Midbrain (tissue), 1 donor: ENCODE measurements at regions not wholly inside any gene's neighbourhood (a gene's known extent, or its start where the extent isn't known, plus 50 kb on each side); places are given as distances from the start of the nearest gene placed in this dataset.

Experiments
- DNase-seq: peaks from one replicate; lab custom pipeline; 2025; lab: John Stamatoyannopoulos, UW

GRCh38 chr1:87615491-87615890 lies 286.8 kb downstream of the LMO4 start:
- DNase-seq = no peak

GRCh38 chr1:87615901-87616300 lies 287.2 kb downstream of the LMO4 start:
- no peak for DNase-seq

DNA sequence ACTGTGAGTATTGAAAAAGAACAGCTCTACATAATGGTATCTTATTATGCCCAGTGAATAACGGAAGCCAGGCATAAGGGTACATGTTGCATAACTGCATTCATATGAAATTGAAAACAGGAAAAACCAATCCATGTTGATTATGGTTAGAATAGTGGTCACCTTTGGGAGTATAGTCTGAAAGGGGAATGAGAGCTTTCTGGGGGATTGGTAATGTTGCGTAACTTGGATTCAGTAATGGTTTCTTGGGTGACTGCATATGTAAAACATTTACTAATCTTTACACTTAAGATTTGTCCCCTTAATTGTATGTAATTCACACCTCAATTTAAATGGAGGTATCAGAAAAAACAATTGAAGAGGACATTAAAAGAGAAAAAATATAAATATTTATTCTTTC lies 292.1 kb downstream of the LMO4 start:
- no peak for DNase-seq

- DNase-seq = no peak
Observed at GRCh38 chr1:87629673-87630072, 301.0 kb downstream of the LMO4 start.

DNA sequence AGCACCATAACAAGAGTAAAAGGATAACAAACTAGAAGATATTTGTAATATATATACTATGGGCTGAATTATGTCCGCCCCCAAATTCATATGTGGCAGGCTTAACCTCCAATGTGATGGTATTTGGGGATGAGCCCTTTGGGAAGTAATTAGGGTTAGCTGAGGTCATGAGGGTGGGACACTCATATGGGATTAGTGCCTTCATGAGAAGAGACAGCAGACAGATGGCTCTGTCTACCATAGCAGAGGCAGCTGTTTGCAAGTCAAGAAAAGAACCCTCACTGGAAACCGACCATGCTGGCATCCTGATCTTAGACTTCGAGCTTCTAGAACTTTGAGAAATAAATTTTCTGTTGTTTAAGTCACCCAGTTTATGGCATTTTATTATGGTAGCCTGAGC lies 303.6 kb downstream of the LMO4 start:
- DNase-seq = no peak

- DNase-seq = no peak
Observed at GRCh38 chr1:87636198-87636892, 307.7 kb downstream of the LMO4 start.

GRCh38 chr1:87638636-87639035 lies 310.0 kb downstream of the LMO4 start:
- no peak for DNase-seq

DNA sequence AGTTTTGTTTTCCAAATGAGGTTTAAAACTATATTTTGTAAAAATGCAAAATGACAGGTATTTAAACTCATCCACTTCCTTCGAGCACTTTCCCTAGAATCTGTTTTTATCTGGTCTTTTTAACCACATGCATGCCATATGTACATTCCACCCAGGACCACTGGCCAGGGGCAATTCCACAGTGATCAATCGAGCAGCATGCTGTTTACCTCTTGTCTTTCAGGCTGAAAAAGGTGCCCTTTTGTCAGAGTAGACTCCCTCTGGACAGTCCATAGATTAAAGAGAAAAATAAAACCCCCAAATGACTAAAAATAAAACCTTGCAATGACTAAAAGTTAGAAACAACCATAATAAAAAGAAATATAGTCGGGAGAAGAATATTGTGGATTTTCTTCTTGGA lies 313.3 kb downstream of the LMO4 start:
- no peak for DNase-seq

- no peak for DNase-seq
Observed at GRCh38 chr1:87642581-87643221, 314.0 kb downstream of the LMO4 start.

DNA sequence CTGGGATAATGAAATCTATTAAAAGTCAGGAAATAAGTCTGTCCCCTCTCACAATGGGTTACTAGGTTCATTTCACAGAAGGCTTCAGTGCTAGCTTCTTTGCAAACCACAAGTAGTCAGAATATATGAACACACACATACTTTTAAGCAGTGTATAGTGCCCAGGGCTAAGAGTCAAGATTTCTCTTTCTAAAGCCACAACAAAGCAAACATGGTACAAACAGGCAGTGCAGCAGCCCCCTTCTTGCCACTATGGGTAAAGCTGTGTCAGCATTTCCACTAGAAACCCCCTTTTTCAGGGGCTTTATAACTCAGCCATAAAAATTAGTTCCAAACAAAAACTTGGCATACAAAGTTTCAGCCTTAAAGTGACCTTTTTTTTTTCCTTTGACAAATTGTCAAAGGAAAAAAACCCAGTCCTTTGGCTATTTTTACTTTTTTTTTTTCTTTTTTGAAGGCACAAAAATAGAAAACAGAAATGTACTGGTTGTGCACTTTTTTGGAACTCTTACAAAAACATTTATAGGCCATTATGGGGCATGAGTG lies 315.4 kb downstream of the LMO4 start:
- DNase-seq = no peak

- no peak for DNase-seq
Observed at GRCh38 chr1:87644579-87645190, 316.0 kb downstream of the LMO4 start.

GRCh38 chr1:87647430-87648177 lies 318.9 kb downstream of the LMO4 start:
- no peak for DNase-seq

DNA sequence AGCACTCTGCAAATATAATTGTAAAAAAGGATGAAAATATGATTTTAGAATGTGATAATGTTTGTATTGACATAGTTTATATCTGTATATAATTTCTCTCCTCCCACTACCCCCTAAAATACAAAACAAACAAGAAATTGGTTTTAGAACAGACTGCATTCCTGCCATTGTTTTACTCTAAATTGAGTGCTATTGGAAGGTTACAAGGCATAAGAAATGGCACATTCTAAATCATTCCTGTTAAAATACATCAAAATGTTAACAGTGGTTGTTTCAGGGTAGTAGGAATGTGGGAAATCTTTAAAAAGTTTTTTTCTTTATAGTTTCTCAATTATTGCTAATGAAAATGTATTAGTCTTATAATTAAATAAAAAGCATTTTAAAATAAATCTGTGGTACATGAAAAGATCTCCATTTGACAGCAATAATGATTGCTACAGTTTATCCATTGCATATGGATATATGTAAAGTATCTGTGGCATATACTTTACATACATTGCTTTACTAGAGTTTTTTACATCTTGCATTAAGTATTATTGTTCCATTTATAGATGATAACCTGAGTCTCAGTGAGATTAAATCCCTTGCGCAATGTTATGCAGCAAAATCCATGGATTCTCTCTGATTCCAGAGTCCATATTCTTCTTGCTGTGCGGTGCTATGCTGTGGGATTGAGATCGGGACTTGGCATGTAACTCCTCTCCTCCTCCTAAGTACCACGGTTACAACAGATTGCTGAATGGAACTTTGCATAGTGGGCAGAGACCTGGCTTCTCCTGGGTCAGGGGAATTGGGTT lies 319.8 kb downstream of the LMO4 start:
- no peak for DNase-seq

DNA sequence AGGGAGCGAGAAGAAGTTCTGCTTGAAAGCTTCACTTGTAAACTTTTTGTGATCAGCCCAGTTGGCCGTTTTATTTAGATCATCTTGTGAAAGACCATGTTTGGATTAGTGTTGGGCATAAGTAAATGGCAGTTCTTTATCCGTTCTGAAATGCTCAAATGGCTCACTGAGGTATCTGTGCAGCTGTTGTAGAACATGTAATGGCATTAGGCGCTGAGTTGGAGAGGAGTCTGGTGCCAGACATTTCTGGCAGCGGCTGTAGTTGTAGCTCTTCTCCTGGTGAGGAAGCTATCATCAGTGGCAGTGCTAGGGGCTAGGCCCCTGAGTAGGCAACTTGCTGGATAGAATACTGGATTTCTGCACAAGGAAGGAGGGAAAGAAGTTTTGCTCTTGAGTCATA lies 321.6 kb downstream of the LMO4 start:
- no peak for DNase-seq

- DNase-seq = no peak
Observed at GRCh38 chr1:87652176-87652575, 323.5 kb downstream of the LMO4 start.

DNA sequence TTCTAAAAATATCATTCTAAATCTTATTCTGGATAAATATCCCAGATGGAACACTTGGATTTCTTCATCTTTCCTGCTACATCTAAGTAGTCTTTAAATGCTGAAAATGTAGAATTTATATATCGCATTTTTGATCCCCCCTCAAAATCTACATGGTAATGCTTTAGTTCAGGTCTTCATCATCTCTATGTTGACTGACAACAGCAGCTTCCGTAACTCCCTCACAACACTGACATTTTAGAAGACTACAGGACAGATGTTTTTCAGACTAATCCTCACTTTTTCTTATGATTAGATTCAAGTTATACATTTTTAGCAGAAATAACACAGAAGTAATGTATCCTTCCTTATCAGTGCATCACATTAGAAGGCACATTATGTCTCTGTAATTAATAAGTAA lies 336.5 kb downstream of the LMO4 start:
- DNase-seq = no peak

GRCh38 chr1:87666681-87667080 lies 338.0 kb downstream of the LMO4 start:
- DNase-seq = no peak

DNA sequence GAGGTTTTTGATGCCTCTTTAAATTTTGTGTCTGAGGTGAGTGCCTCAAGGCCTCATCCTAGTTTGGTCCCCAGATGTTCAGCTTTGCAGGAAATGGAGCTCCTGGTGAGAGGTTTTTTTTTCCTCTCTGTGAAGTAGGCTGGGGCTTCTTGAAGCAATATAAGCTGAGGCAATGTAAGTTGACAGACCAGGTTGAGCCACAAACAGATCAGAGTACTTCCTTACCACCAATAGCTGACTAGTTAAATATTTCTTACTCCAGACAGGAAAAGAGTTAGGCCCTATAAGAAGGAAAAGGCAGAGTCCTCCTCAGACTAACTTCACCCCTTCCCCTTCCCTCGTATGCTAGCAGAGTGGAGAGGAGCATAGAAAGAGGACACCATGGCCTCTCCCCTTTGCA lies 341.0 kb downstream of the LMO4 start:
- no peak for DNase-seq

DNA sequence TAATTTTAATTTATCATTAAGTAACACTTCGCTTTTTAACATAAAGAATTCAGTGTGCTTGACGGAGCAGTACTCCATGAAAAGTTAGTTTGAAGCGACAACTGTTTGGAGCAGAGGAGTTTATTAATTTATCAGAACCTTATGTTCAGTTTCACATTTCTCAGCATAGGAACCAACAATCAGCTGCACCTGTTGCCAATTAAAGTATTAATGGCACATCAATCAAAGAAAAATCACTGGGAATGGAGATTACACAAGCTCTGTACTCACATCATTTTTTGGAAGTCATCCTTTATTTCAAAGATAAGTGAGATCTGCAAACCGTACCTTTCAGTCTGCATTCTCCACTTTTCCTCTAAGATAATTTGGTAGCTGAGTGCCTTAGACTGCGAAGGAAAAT lies 344.6 kb downstream of the LMO4 start:
- no peak for DNase-seq

- no peak for DNase-seq
Observed at GRCh38 chr1:87673748-87674147, 345.1 kb downstream of the LMO4 start.

DNA sequence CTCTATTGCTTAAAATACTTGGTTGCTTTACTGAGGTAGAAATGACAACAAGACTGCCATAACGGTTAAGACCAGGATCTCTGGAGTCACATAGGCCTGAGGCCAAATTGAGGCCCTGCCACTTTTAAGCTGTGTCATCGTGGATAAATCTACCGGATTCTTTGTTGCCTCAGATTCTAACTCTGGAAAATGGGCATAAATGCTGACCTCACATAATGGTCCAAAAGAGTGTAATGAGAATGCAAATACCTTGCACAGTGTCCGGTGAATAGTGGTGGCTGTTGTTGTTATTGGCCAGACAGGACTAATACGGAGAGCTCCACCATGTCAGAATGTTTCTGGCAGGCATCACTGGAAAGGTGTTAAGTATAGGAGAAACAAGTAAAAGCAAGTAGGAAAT lies 346.1 kb downstream of the LMO4 start:
- no peak for DNase-seq

- DNase-seq = no peak
Observed at GRCh38 chr1:87678266-87678665, 349.6 kb downstream of the LMO4 start.
